Vagina (tissue), 2 donors: ENCODE measurements at regions not wholly inside any gene's neighbourhood (a gene's known extent, or its start where the extent isn't known, plus 50 kb on each side); places are given as distances from the start of the nearest gene placed in this dataset.
"Not testable (repeated sequence)": the region's sequence is repeated elsewhere in the genome, so short reads cannot be mapped to it uniquely, and the experiment has no call there.

Source experiments
- DNase-seq, 2 donors: peaks; one replicate each; pipeline ENCODE4 v3.0.0-alpha.2; 2017; ENCODE audit errors: extremely low spot score in 2 of 2
- H3K27ac ChIP-seq: fragments of 200-600 bp; sonication (generic); one replicate; pipeline ENCODE4 v1.5.1; 2019
- H3K27me3 ChIP-seq: fragments of 200-600 bp; sonication (generic); one replicate; pipeline ENCODE4 v1.5.1; 2019
- H3K36me3 ChIP-seq, 2 donors: fragments of 200-600 bp; sonication (generic); one replicate each; pipeline ENCODE4 v1.5.1; 2017 to 2019
- H3K4me1 ChIP-seq: fragments of 200-600 bp; sonication (generic); one replicate; pipeline ENCODE4 v1.5.1; 2019
- H3K4me3 ChIP-seq, 2 donors: fragments of 200-600 bp; sonication (generic); 1 replicate in 1 of 2; 2 replicates in 1 of 2; pipeline ENCODE4 v1.5.1; 2016 to 2019
- H3K9me3 ChIP-seq: fragments of 200-600 bp; sonication (generic); one replicate; pipeline ENCODE4 v1.5.1; 2019
- POLR2A ChIP-seq, 2 donors: fragments of 450-650 bp; IDR thresholded peaks; one replicate each; pipeline ENCODE4 v1.6.1; 2017; ENCODE audit warnings: antibody characterized with exemption in 2 of 2, mild to moderate bottlenecking in 2 of 2, moderate library complexity in 2 of 2
- POLR2AphosphoS5 ChIP-seq, 2 donors: sonication (generic); formaldehyde crosslinking; IDR thresholded peaks; one replicate each; pipeline ENCODE4 v1.9.0; 2017; ENCODE audit warnings: antibody characterized with exemption in 2 of 2, mild to moderate bottlenecking in 2 of 2, low read depth in 1 of 2; ENCODE audit not compliant: insufficient read depth in 1 of 2
- intact Hi-C: fragments of 100-400 bp; cut with DNase I; formaldehyde crosslinking; loops from one replicate; pipeline ENCODE4 v1.15.1; 2023
- TF ChIP-seq, protein P1 (sequence below), 3 experiments: fragments of 450-650 bp in 2 of 3; fragments of 200-600 bp in 1 of 3; sonication (generic) in 1 of 3; IDR thresholded peaks; one replicate each; pipeline ENCODE4 v1.5.1; 2017 to 2019; ENCODE audit warnings: antibody characterized with exemption in 3 of 3, mild to moderate bottlenecking in 2 of 3, moderate library complexity in 2 of 3

DNA sequence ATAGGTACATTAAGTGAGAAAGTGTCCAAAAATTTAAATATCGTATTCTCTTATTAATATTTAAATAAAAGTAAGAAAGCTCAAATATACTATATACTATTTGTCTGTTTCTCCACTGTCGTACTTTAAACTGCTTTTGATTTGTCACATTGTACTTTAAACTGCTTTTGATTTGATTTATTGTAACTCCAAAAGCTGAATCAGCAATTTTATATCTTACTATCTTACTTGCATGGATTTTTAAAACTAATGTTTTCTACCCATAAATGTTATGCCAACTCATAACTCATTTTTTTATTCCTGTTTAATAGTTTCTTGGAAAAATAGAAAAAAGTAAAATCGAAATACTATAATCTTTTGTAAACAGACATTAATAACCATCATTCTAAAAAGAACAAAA lies 1128.2 kb upstream of the ACVR2A start:
- Histone ChIP-seq H3K36me3 (no peaks in the 10 kb centered on the region), H3K27me3 (no peaks in the 10 kb centered on the region), H3K27ac (no peak overlapping the region), H3K4me1 (no peaks in the 10 kb centered on the region), H3K4me3 (no peak overlapping the region), H3K9me3 (no peaks in the 10 kb centered on the region)
- no peak for TF ChIP-seq POLR2AphosphoS5 (IDR thresholded peaks at IDR 0.05; ENCODE audit: insufficient read depth in 1 of 2, low read depth in 1 of 2)
- intact Hi-C loops, result no loop called here
- no peak for DNase-seq

DNA sequence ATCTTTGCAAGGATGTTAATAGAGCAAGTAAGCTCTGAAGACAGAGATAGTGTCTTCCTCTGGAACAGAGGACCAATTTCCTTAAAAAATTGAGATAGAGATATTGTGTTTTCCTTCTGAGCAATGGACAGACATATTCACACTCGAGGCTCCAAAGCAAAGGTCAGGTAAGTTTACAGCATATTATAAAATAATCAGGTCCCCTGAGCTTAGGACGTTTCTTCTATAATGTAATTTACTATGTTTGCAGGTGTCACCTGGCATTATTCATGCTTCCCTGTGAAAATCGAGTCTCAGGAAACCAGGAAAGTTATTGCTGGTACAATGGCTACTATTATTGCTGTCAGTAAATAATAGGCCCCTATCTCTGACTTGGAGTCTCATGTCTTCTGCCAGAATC lies 1135.8 kb upstream of the ACVR2A start:
- intact Hi-C loops, result no loop called here
- no peak for DNase-seq
- Histone ChIP-seq H3K4me3 (no peak overlapping the region), H3K4me1 (no peaks in the 10 kb centered on the region), H3K36me3 (no peaks in the 10 kb centered on the region), H3K27ac (no peak overlapping the region), H3K27me3 (no peaks in the 10 kb centered on the region), H3K9me3 (no peaks in the 10 kb centered on the region)
- TF ChIP-seq POLR2AphosphoS5 (IDR thresholded peaks at IDR 0.05; ENCODE audit: insufficient read depth in 1 of 2, low read depth in 1 of 2), result no peak
- TF ChIP-seq, protein P1, sequence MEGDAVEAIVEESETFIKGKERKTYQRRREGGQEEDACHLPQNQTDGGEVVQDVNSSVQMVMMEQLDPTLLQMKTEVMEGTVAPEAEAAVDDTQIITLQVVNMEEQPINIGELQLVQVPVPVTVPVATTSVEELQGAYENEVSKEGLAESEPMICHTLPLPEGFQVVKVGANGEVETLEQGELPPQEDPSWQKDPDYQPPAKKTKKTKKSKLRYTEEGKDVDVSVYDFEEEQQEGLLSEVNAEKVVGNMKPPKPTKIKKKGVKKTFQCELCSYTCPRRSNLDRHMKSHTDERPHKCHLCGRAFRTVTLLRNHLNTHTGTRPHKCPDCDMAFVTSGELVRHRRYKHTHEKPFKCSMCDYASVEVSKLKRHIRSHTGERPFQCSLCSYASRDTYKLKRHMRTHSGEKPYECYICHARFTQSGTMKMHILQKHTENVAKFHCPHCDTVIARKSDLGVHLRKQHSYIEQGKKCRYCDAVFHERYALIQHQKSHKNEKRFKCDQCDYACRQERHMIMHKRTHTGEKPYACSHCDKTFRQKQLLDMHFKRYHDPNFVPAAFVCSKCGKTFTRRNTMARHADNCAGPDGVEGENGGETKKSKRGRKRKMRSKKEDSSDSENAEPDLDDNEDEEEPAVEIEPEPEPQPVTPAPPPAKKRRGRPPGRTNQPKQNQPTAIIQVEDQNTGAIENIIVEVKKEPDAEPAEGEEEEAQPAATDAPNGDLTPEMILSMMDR (IDR thresholded peaks at IDR 0.05), result no peak
- TF ChIP-seq POLR2A (IDR thresholded peaks at IDR 0.05), result no peak

DNA sequence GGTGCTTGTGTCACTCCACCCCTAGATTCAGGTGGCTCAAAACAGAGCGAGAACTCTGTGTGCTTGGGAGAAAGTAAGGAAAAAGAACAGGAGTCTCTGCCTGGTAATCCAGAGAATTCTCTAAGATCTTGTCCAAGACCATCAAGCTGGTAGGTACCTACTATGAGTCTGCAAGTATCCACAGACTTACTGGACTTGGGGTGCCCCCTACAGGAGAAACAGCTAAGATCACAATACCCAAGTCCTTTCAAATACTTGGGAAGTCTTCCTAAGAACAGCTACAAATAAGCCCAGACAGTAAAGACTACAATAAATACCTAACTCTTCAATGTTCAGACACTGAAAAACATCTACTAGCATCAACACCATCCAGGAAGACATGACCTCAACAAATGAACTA lies 1143.6 kb upstream of the ACVR2A start:
- TF ChIP-seq POLR2AphosphoS5 (IDR thresholded peaks at IDR 0.05; ENCODE audit: insufficient read depth in 1 of 2, low read depth in 1 of 2), result no peak
- TF ChIP-seq, protein P1 (IDR thresholded peaks at IDR 0.05), result no peak
- no peak for TF ChIP-seq POLR2A (IDR thresholded peaks at IDR 0.05)
- Histone ChIP-seq H3K4me1 (no peaks in the 10 kb centered on the region), H3K36me3 (no peaks in the 10 kb centered on the region), H3K27ac (no peak overlapping the region), H3K9me3 (no peaks in the 10 kb centered on the region), H3K27me3 (no peaks in the 10 kb centered on the region), H3K4me3 (no peak overlapping the region)
- intact Hi-C loops, result no loop called here
- no peak for DNase-seq

DNA sequence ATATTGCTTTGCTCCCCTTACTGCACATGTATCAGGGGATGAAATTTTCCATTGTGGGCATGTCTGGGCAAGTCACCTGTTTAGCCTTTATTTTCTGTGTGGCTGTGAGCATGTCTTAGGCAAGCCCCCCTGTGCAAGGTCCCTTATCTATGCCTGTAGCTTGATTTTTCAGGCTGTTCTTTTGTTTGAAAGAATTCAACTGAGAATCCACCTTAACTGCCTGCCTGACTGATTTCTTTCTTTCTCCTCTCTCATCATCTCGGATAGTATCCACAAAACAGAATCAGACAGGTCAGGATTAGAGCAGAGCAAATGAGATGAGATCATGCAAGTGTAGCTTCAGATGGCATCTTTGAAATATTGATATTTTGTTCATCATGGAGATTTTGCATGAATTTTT lies 1147.5 kb upstream of the ACVR2A start:
- Histone ChIP-seq H3K36me3 (no peaks in the 10 kb centered on the region), H3K4me3 (no peak overlapping the region), H3K27ac (no peak overlapping the region), H3K27me3 (no peaks in the 10 kb centered on the region), H3K9me3 (no peaks in the 10 kb centered on the region), H3K4me1 (no peaks in the 10 kb centered on the region)
- intact Hi-C loops, result no loop called here
- TF ChIP-seq POLR2A (IDR thresholded peaks at IDR 0.05) (no peak), POLR2AphosphoS5 (IDR thresholded peaks at IDR 0.05; ENCODE audit: insufficient read depth in 1 of 2, low read depth in 1 of 2) (no peak)
- TF ChIP-seq, protein P1 (IDR thresholded peaks at IDR 0.05), result no peak
- DNase-seq, result no peak

DNA sequence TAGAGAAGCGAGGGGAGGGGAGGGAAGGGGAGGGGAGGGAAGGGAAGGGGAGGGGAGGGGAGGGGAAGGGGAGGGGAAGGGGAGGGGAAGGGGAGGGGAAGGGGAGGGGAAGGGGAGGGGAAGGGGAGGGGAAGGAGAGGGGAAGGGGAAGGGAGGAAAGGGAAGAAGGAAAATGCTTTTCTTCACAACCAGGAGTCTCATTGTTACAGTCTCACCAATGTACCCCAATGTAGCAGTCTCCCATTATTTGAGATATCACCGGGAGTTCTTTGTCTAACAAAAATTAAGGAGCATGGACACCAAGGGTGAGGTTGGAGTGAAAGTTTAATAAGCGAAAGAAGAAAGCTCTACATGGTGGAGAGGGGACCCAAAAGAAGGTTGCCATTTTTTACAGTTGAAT lies 1148.0 kb upstream of the ACVR2A start:
- H3K27me3 ChIP-seq, H3K4me1 ChIP-seq, H3K9me3 ChIP-seq, H3K4me3 ChIP-seq, H3K36me3 ChIP-seq, H3K27ac ChIP-seq, DNase-seq, intact Hi-C loops: not testable (repeated sequence)

DNA sequence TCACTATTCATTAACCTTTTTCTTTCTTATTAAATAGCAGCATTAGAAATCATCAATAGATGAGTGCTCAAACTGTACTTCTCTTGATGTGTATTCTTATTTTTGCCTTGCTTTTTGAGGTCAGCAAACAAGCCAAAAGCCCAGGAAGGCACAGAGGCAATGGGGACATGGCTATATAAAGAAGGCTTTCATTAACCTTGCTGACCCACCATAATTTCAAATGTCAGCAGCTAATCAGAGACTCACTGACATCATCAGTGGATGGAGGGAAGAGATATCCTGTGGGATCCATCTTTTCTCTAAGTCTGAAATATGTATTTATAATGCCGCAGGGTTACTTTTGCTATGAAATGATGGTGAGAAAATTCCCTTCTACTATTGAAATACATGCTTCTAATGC lies 1162.8 kb upstream of the ACVR2A start:
- TF ChIP-seq POLR2AphosphoS5 (IDR thresholded peaks at IDR 0.05; ENCODE audit: insufficient read depth in 1 of 2, low read depth in 1 of 2) (no peak), POLR2A (IDR thresholded peaks at IDR 0.05) (no peak)
- TF ChIP-seq, protein P1 (IDR thresholded peaks at IDR 0.05), result no peak
- Histone ChIP-seq H3K36me3 (no peaks in the 10 kb centered on the region), H3K27ac (no peak overlapping the region), H3K27me3 (no peaks in the 10 kb centered on the region), H3K9me3 (no peaks in the 10 kb centered on the region), H3K4me1 (no peaks in the 10 kb centered on the region), H3K4me3 (no peak overlapping the region)
- intact Hi-C loops, result no loop called here
- DNase-seq, result no peak
